Loucy (cell line): ENCODE measurements at regions not wholly inside any gene's neighbourhood (a gene's known extent, or its start where the extent isn't known, plus 50 kb on each side); places are given as distances from the start of the nearest gene placed in this dataset.
"Not testable (repeated sequence)": the region's sequence is repeated elsewhere in the genome, so short reads cannot be mapped to it uniquely, and the experiment has no call there.

Experiments used
- H2AFZ ChIP-seq: fragments of 200-600 bp; sonication (generic); 2 replicates; pipeline ENCODE4 v1.6.0; 2016; ENCODE audit warnings: antibody characterized with exemption, mild to moderate bottlenecking, low read length, moderate library complexity
- H3F3A ChIP-seq: fragments of 200-600 bp; 2 replicates; pipeline ENCODE4 v1.6.0; 2016; ENCODE audit warnings: antibody characterized with exemption, low read depth, mild to moderate bottlenecking
- H3K27me3 ChIP-seq: fragments of 200-600 bp; sonication (generic); 2 replicates; pipeline ENCODE4 v1.6.1; 2014; ENCODE audit warnings: low read length, mild to moderate bottlenecking; ENCODE audit not compliant: insufficient read depth, poor library complexity, severe bottlenecking
- H3K36me3 ChIP-seq: fragments of 200-600 bp; sonication (generic); 2 replicates; pipeline ENCODE4 v1.6.1; 2016; ENCODE audit warnings: low read length; ENCODE audit not compliant: insufficient read depth
- H3K4me1 ChIP-seq: fragments of 200-600 bp; sonication (generic); 2 replicates; pipeline ENCODE4 v1.5.1; 2014; ENCODE audit warnings: low read length, mild to moderate bottlenecking; ENCODE audit not compliant: insufficient read depth, poor library complexity, severe bottlenecking
- H3K4me2 ChIP-seq: fragments of 200-600 bp; sonication (generic); 2 replicates; pipeline ENCODE4 v1.6.0; 2014; ENCODE audit warnings: antibody characterized with exemption, low read length, low read depth, mild to moderate bottlenecking; ENCODE audit not compliant: poor library complexity, severe bottlenecking
- H3K4me3 ChIP-seq: fragments of 200-600 bp; sonication (generic); 2 replicates; pipeline ENCODE4 v1.5.1; 2014; ENCODE audit warnings: low read length, mild to moderate bottlenecking, mixed read lengths; ENCODE audit not compliant: poor library complexity, severe bottlenecking
- H3K79me2 ChIP-seq: fragments of 200-600 bp; sonication (generic); 2 replicates; pipeline ENCODE4 v1.6.1; 2014; ENCODE audit warnings: low read length; ENCODE audit not compliant: insufficient read depth
- H3K9ac ChIP-seq: fragments of 200-600 bp; sonication (generic); 2 replicates; pipeline ENCODE4 v1.6.0; 2014; ENCODE audit warnings: mild to moderate bottlenecking, low read depth, low read length, moderate library complexity; ENCODE audit not compliant: poor library complexity, severe bottlenecking
- H3K9me2 ChIP-seq: fragments of 200-600 bp; sonication (generic); replicated peaks from 2 replicates; pipeline ENCODE4 v1.6.1; 2016; ENCODE audit warnings: low read depth, low read length, mixed read lengths
- H3K9me3 ChIP-seq: fragments of 200-600 bp; sonication (generic); 2 replicates; pipeline ENCODE4 v1.6.1; 2014; ENCODE audit warnings: mild to moderate bottlenecking, antibody characterized with exemption, low read length, low read depth; ENCODE audit not compliant: insufficient read depth
- H4K20me1 ChIP-seq: fragments of 200-600 bp; sonication (generic); 2 replicates; pipeline ENCODE4 v1.6.0; 2014; ENCODE audit warnings: antibody characterized with exemption, low read length, mild to moderate bottlenecking; ENCODE audit not compliant: insufficient read depth, poor library complexity, severe bottlenecking
- CTCF ChIP-seq: fragments of 200-600 bp; sonication (generic); conservative IDR thresholded peaks from 2 replicates; pipeline ENCODE4 v1.5.1; 2014; ENCODE audit warnings: mild to moderate bottlenecking, antibody characterized with exemption, low read length
- EZH2phosphoT487 ChIP-seq: fragments of 200-600 bp; IDR thresholded peaks from 2 replicates; pipeline ENCODE4 v1.6.1; 2018; ENCODE audit warnings: antibody characterized with exemption, mild to moderate bottlenecking, moderate library complexity, borderline replicate concordance

GRCh38 chr5:105617436-105618215, 2053.1 kb downstream of the EFNA5 start:
- no peaks in the 10 kb centered on the region for H3K9me3 ChIP-seq
- H3F3A ChIP-seq = no peaks in the 10 kb centered on the region
- H3K27me3 ChIP-seq = no peaks in the 10 kb centered on the region

GRCh38 chr5:105616599-105616998, 2054.0 kb upstream of the NUDT12 start:
- Histone ChIP-seq H3F3A (no peaks in the 10 kb centered on the region), H3K9ac (no peak overlapping the region), H4K20me1 (no peaks in the 10 kb centered on the region), H2AFZ (no peak overlapping the region), H3K27me3 (no peaks in the 10 kb centered on the region), H3K4me1 (no peaks in the 10 kb centered on the region), H3K9me2 (no peaks in the 10 kb centered on the region), H3K9me3 (no peaks in the 10 kb centered on the region), H3K79me2 (no peaks in the 10 kb centered on the region), H3K36me3 (no peaks in the 10 kb centered on the region), H3K4me3 (no peak overlapping the region), H3K4me2 (no peak overlapping the region)
- TF ChIP-seq CTCF = no peak
- no peak for TF ChIP-seq EZH2phosphoT487

More at GRCh38 chr5:105617436-105618215, 2053.1 kb downstream of the EFNA5 start:
- H3K36me3 ChIP-seq = no peaks in the 10 kb centered on the region
- no peak overlapping the region for H3K4me3 ChIP-seq
- no peaks in the 10 kb centered on the region for H3K9me2 ChIP-seq
- no peaks in the 10 kb centered on the region for H3K4me1 ChIP-seq
- TF ChIP-seq CTCF (no peak), EZH2phosphoT487 (no peak)
- no peaks in the 10 kb centered on the region for H4K20me1 ChIP-seq
- no peaks in the 10 kb centered on the region for H3K79me2 ChIP-seq
- no peak overlapping the region for H2AFZ ChIP-seq
- no peak overlapping the region for H3K9ac ChIP-seq
- H3K4me2 ChIP-seq = no peak overlapping the region

GRCh38 chr5:105602406-105602805, 2039.8 kb upstream of the NUDT12 start:
- not testable (repeated sequence) for H3K27me3 ChIP-seq, H2AFZ ChIP-seq, H3K4me3 ChIP-seq, H3K36me3 ChIP-seq, H3K9me2 ChIP-seq, H3K9me3 ChIP-seq, H3F3A ChIP-seq, H3K9ac ChIP-seq, H3K79me2 ChIP-seq, H3K4me1 ChIP-seq, H3K4me2 ChIP-seq, H4K20me1 ChIP-seq
